Panc1 (cell line): ENCODE measurements at regions not wholly inside any gene's neighbourhood (a gene's known extent, or its start where the extent isn't known, plus 50 kb on each side); places are given as distances from the start of the nearest gene placed in this dataset.

Experiments
- ATAC-seq: fragments of 200-7000 bp; cut with Tn5 transposase; 2 replicates; pipeline ENCODE4 v1.9.1; 2020; ENCODE audit warnings: mild to moderate bottlenecking, moderate library complexity
- BruUV-seq: library from RNA; stranded (reverse); fragments of 400-500 nt; replicated peaks from 2 replicates; lab custom pipeline; 2021; lab: Mats Ljungman, UMichigan
- CTCF ChIA-PET: fragments of 300-600 bp; sonication (Branson Sonifier 250); formaldehyde crosslinking; loops from one replicate; lab custom pipeline; 2022; ENCODE audit warnings: antibody characterized with exemption; lab: Charles Lee
- POLR2A ChIA-PET: fragments of 300-600 bp; sonication (Branson Sonifier 250); formaldehyde crosslinking; loops from one replicate; lab custom pipeline; 2022; ENCODE audit warnings: antibody characterized with exemption; lab: Charles Lee
- DNase-seq: peaks from one replicate; pipeline ENCODE4 v3.0.0-alpha.2; 2010; ENCODE audit warnings: low read depth, low spot score
- H3K27ac ChIP-seq: 2 replicates; pipeline ENCODE4 v1.5.1; 2011; ENCODE audit warnings: mild to moderate bottlenecking, low read length, inconsistent platforms
- H3K27me3 ChIP-seq: fragments of 200-500 bp; sonication (Bioruptor generic); 2 replicates; pipeline ENCODE4 v1.6.0; 2014; ENCODE audit warnings: low read length, inconsistent platforms; ENCODE audit not compliant: control insufficient read depth, insufficient read depth
- H3K36me3 ChIP-seq: fragments of 200-500 bp; sonication (Bioruptor generic); 2 replicates; pipeline ENCODE4 v1.5.1; 2014; ENCODE audit warnings: inconsistent platforms, mild to moderate bottlenecking, low read length, moderate library complexity; ENCODE audit not compliant: control insufficient read depth, insufficient read depth
- H3K4me1 ChIP-seq: 2 replicates; pipeline ENCODE4 v1.5.1; 2011; ENCODE audit warnings: inconsistent platforms, mild to moderate bottlenecking, low read length, moderate library complexity; ENCODE audit not compliant: control insufficient read depth, insufficient read depth
- H3K4me3 ChIP-seq, 2 experiments: 2 replicates each; pipeline ENCODE4 v1.5.1; 2011 to 2012; ENCODE audit warnings: low read depth in 2 of 2, low read length in 2 of 2, mild to moderate bottlenecking in 2 of 2, inconsistent platforms in 1 of 2, moderate library complexity in 1 of 2
- H3K9me3 ChIP-seq: fragments of 200-500 bp; sonication (Bioruptor generic); 2 replicates; pipeline ENCODE4 v1.5.1; 2014; ENCODE audit warnings: low read depth, mild to moderate bottlenecking, inconsistent platforms, low read length, moderate library complexity; ENCODE audit not compliant: control insufficient read depth, insufficient read depth
- CTCF ChIP-seq: fragments of 450-650 bp; IDR thresholded peaks from 2 replicates; pipeline ENCODE4 v1.5.1; 2017; ENCODE audit warnings: mild to moderate bottlenecking
- POLR2AphosphoS5 ChIP-seq: IDR thresholded peaks from 2 replicates; pipeline ENCODE4 v1.6.1; 2012; ENCODE audit warnings: mild to moderate bottlenecking, low read depth, low read length, moderate library complexity
- REST ChIP-seq, 2 experiments: IDR thresholded peaks; 2 replicates each; pipeline ENCODE4 v1.6.1; 2011 to 2012; ENCODE audit warnings: low read depth in 2 of 2, control low read depth in 1 of 2, low read length in 1 of 2, mild to moderate bottlenecking in 1 of 2, moderate library complexity in 1 of 2; ENCODE audit not compliant: insufficient read depth in 1 of 2
- SIN3A ChIP-seq: IDR thresholded peaks from 2 replicates; pipeline ENCODE4 v1.6.1; 2012; ENCODE audit warnings: low read depth, mild to moderate bottlenecking, low read length, moderate library complexity, borderline replicate concordance; ENCODE audit not compliant: insufficient read depth
- TCF7L2 ChIP-seq: IDR thresholded peaks from 2 replicates; pipeline ENCODE4 v1.6.1; 2011; ENCODE audit warnings: mild to moderate bottlenecking, low read depth, low read length, inconsistent platforms
- in situ Hi-C: cut with HindIII; loops from 2 replicates; pipeline ENCODE4 v1.10.0; 2016; ENCODE audit warnings: low sequenced_read_pairs, low pct_unique_long_range_greater_than_20kb
- intact Hi-C: fragments of 100-400 bp; cut with micrococcal nuclease; formaldehyde crosslinking; loops from one replicate; pipeline ENCODE4 v1.10.0; 2022; ENCODE audit not compliant: unreplicated experiment

- no peak overlapping the region for H3K27ac ChIP-seq
- in situ Hi-C loops (no loop called here), intact Hi-C loops (no loop called here)
- no peaks in the 10 kb centered on the region for H3K27me3 ChIP-seq
- no peaks in the 10 kb centered on the region for H3K9me3 ChIP-seq
- H3K4me1 ChIP-seq: no peaks in the 10 kb centered on the region
- no peak for DNase-seq
- no peaks in the 10 kb centered on the region for H3K36me3 ChIP-seq
- no TSS peak for BruUV-seq
- ATAC-seq: no peak
- no peak overlapping the region for H3K4me3 ChIP-seq
- POLR2A ChIA-PET: no interaction called here
- CTCF ChIA-PET: no interaction called here
- TF ChIP-seq TCF7L2 (no peak), REST (IDR thresholded peaks at IDR 0.05; ENCODE audit: insufficient read depth in 1 of 2, low read depth in 2 of 2, low read length in 1 of 2) (no peak), POLR2AphosphoS5 (no peak), SIN3A (no peak)
These were observed 203.4 kb downstream of the MDFIC start for GRCh38 chr7:115125312-115125711.

GRCh38 chr7:115124409-115124939, 202.6 kb downstream of the MDFIC start:
- ATAC-seq (no peak), DNase-seq (no peak)
- POLR2A ChIA-PET: no interaction called here
- H3K4me1 ChIP-seq: no peaks in the 10 kb centered on the region
- H3K4me3 ChIP-seq: no peak overlapping the region
- no peaks in the 10 kb centered on the region for H3K36me3 ChIP-seq
- intact Hi-C loops (no loop called here), in situ Hi-C loops (no loop called here)
- CTCF ChIA-PET: no interaction called here
- BruUV-seq: no TSS peak
- H3K27ac ChIP-seq: no peak overlapping the region
- no peak for TF ChIP-seq SIN3A
- no peak for TF ChIP-seq POLR2AphosphoS5
- H3K27me3 ChIP-seq: no peaks in the 10 kb centered on the region
- no peaks in the 10 kb centered on the region for H3K9me3 ChIP-seq

- BruUV-seq: no TSS peak
- Histone ChIP-seq H3K36me3 (no peaks in the 10 kb centered on the region), H3K4me1 (no peaks in the 10 kb centered on the region), H3K4me3 (no peak overlapping the region), H3K9me3 (no peaks in the 10 kb centered on the region), H3K27ac (no peak overlapping the region), H3K27me3 (no peaks in the 10 kb centered on the region)
- CTCF ChIA-PET: no interaction called here
- intact Hi-C loops: no loop called here
- ATAC-seq: no peak
- POLR2A ChIA-PET: no interaction called here
- TF ChIP-seq TCF7L2 (no peak), CTCF (no peak), REST (IDR thresholded peaks at IDR 0.05; ENCODE audit: insufficient read depth in 1 of 2, low read depth in 2 of 2, low read length in 1 of 2) (no peak), SIN3A (no peak), POLR2AphosphoS5 (no peak)
- no peak for DNase-seq
- in situ Hi-C loops: no loop called here
These were observed 201.5 kb downstream of the MDFIC start for GRCh38 chr7:115123441-115123840.
